ENCODE measurements at regions not wholly inside any gene's neighbourhood (a gene's known extent, or its start where the extent isn't known, plus 50 kb on each side); places are given as distances from the start of the nearest gene placed in this dataset.

DNA sequence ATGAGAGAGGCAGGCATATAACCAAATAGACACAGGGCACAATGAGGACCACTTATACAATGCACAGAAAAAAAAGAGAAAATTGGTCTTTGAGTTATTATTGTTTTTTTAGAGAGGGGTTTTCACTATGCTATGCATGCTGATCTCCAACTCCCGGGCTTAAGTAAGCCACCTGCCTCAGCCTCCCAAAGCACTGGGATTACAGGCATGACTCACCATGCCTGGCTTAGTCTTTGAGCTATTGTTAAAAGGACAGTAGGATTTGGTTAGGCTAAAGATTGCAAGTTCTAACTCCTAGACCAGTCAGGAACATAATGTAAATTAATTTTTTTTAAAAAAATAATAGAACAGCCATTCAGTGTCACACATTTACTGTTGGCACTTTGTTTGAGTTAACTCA is 340.1 kb downstream of the GPAT3 start:
- H3K27ac ChIP-seq = no peak overlapping the region
- TF ChIP-seq CTCF (conservative IDR thresholded peaks at IDR 0.05; ENCODE audit: low read depth) = no peak
- ChIA-PET CTCF (no interaction called here), POLR2A (ENCODE audit: low non-redundant PET) (no interaction called here)
- DNase-seq (ENCODE audit: low spot score) = no peak

DNA sequence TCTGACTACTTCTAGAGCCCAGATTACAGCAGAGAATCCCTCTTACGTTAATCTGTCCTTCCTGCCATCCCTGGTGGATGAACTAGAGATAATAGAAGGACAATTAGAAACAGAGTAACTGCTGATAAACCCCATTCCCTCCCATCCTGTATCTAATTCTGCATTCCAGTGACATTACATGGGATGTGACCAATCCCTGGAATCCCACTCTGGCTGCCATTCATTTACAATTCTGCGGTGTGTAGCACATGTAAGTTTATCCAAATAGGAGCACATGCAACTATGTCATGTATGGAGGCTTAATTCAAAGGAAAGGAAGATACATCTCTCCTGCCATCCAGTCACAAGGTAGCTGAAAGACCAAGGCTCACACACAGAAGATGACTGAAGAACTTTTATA is 339.5 kb downstream of the GPAT3 start:
- CTCF ChIA-PET = interaction anchor here (0.6 kb wide), 1 partner anchor 852 kb away, joined by 3 read pairs; no protein-coding TSS in a partner anchor
- no peak for DNase-seq (ENCODE audit: low spot score)
- TF ChIP-seq CTCF (conservative IDR thresholded peaks at IDR 0.05; ENCODE audit: low read depth) = no peak
- POLR2A ChIA-PET (ENCODE audit: low non-redundant PET) = no interaction called here
- H3K27ac ChIP-seq = no peak overlapping the region

- DNase-seq (ENCODE audit: low spot score) = no peak
- CTCF ChIA-PET = no interaction called here
- no peak for TF ChIP-seq CTCF (conservative IDR thresholded peaks at IDR 0.05; ENCODE audit: low read depth)
- H3K27ac ChIP-seq = no peak overlapping the region
- POLR2A ChIA-PET (ENCODE audit: low non-redundant PET) = no interaction called here
Observed at GRCh38 chr4:83873996-83874395, 338.1 kb downstream of the GPAT3 start.

- POLR2A ChIA-PET (ENCODE audit: low non-redundant PET) = no interaction called here
- TF ChIP-seq CTCF (conservative IDR thresholded peaks at IDR 0.05; ENCODE audit: low read depth) = no peak
- no peak for DNase-seq (ENCODE audit: low spot score)
- H3K27ac ChIP-seq = no peak overlapping the region
- CTCF ChIA-PET = no interaction called here
Observed at GRCh38 chr4:83870328-83870950, 334.5 kb downstream of the GPAT3 start.

GRCh38 chr4:83866834-83867621 is 331.1 kb downstream of the GPAT3 start:
- H3K27ac ChIP-seq = no peak overlapping the region
- ChIA-PET CTCF (no interaction called here), POLR2A (ENCODE audit: low non-redundant PET) (no interaction called here)
- no peak for TF ChIP-seq CTCF (conservative IDR thresholded peaks at IDR 0.05; ENCODE audit: low read depth)
- no peak for DNase-seq (ENCODE audit: low spot score)

DNA sequence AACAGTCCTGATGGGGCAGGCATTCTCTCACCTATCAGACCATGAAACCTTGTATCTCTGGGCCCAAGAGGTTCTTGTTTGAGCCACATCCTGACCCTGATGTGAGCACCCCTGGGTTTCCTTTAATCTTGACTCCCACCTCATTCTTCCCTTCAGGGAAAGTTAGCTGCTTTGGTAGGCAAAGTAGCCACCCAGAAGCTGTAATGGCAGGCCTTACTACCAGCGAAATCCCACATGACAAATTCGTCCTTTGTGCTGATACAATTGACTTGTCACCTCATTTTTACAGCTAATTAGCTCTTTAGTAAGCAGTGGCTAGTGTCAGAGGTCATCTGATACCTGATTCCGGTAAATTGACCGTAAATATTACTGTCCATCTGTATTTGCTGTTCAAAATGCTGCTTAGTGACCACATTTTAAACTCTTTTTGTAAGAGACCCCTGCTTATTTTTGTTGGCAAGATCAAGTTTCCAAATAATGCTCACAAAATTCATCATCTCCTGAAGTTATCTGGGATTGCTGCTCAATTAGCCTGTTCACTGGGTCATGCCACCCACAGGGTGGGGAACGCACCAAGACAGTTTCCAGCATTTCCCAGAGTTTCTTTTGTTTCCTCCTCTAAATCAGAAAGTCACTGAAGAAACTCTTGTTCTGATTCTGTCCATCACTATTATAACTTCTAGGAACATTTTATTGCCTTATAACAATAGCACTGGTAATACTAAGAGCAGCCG is 329.7 kb downstream of the GPAT3 start:
- CTCF ChIA-PET = interaction anchor here (0.6 kb wide), 1 partner anchor 35 kb away, joined by 4 read pairs; no protein-coding TSS in a partner anchor

More for the DNA sequence above, 329.7 kb downstream of the GPAT3 start:
- H3K27ac ChIP-seq = no peak overlapping the region
- DNase-seq (ENCODE audit: low spot score) = no peak
- POLR2A ChIA-PET (ENCODE audit: low non-redundant PET) = no interaction called here
- no peak for TF ChIP-seq CTCF (conservative IDR thresholded peaks at IDR 0.05; ENCODE audit: low read depth)
